Karpas-422 (cell line): ENCODE measurements at regions not wholly inside any gene's neighbourhood (a gene's known extent, or its start where the extent isn't known, plus 50 kb on each side); places are given as distances from the start of the nearest gene placed in this dataset.

Experiments used
- DNase-seq: peaks from one replicate; pipeline ENCODE4 v3.0.0-alpha.2; 2015
- H2AFZ ChIP-seq: fragments of 200-600 bp; sonication (generic); 2 replicates; pipeline ENCODE4 v1.6.1; 2014; ENCODE audit warnings: antibody characterized with exemption, low read length, mixed read lengths
- H3K27ac ChIP-seq: fragments of 200-600 bp; sonication (generic); 2 replicates; pipeline ENCODE4 v1.5.1; 2014; ENCODE audit warnings: mild to moderate bottlenecking, low read length, moderate library complexity
- H3K27me3 ChIP-seq: fragments of 200-600 bp; sonication (generic); 2 replicates; pipeline ENCODE4 v1.6.1; 2014; ENCODE audit warnings: low read length, mixed read lengths
- H3K36me3 ChIP-seq: fragments of 200-600 bp; sonication (generic); 2 replicates; pipeline ENCODE4 v1.6.1; 2014; ENCODE audit warnings: low read length, mixed read lengths; ENCODE audit not compliant: insufficient read depth
- H3K4me1 ChIP-seq: fragments of 200-600 bp; sonication (generic); 2 replicates; pipeline ENCODE4 v1.6.1; 2014; ENCODE audit warnings: mild to moderate bottlenecking, low read length, mixed read lengths
- H3K4me2 ChIP-seq: fragments of 200-600 bp; sonication (generic); 2 replicates; pipeline ENCODE4 v1.6.1; 2014; ENCODE audit warnings: low read length, low read depth, mild to moderate bottlenecking; ENCODE audit not compliant: poor library complexity, severe bottlenecking
- H3K4me3 ChIP-seq: fragments of 200-600 bp; sonication (generic); 2 replicates; pipeline ENCODE4 v1.5.1; 2014; ENCODE audit warnings: mild to moderate bottlenecking, antibody characterized with exemption, low read length, mixed read lengths
- H3K79me2 ChIP-seq: fragments of 200-600 bp; sonication (generic); 2 replicates; pipeline ENCODE4 v1.6.1; 2014; ENCODE audit warnings: mild to moderate bottlenecking, low read length, mixed read lengths
- H3K9ac ChIP-seq: fragments of 200-600 bp; sonication (generic); 2 replicates; pipeline ENCODE4 v1.6.0; 2014; ENCODE audit warnings: low read length
- H3K9me2 ChIP-seq: fragments of 200-600 bp; sonication (generic), shearing (Covaris generic); replicated peaks from 2 replicates; pipeline ENCODE4 v1.6.0; 2014; ENCODE audit warnings: mild to moderate bottlenecking, low read length, moderate library complexity; ENCODE audit not compliant: insufficient read depth
- H3K9me3 ChIP-seq: fragments of 300-700, 200-600 bp; sonication (generic); 2 replicates; pipeline ENCODE4 v1.6.1; 2014; ENCODE audit warnings: low read length, mixed read lengths
- H4K20me1 ChIP-seq: fragments of 200-600 bp; sonication (generic); 2 replicates; pipeline ENCODE4 v1.6.1; 2014; ENCODE audit warnings: mild to moderate bottlenecking, antibody characterized with exemption, low read length, low read depth; ENCODE audit not compliant: insufficient read depth

- H3K4me3 ChIP-seq, result no peak overlapping the region
- peaks cover 2% of the 10 kb centered on the region; the same call in 1 of the 2 replicates for H3K9me3 ChIP-seq
- no peak overlapping the region for H3K27ac ChIP-seq
- no peaks in the 10 kb centered on the region for H3K9me2 ChIP-seq
- no peaks in the 10 kb centered on the region for H4K20me1 ChIP-seq
- H3K9ac ChIP-seq, result no peak overlapping the region
- no peaks in the 10 kb centered on the region for H3K27me3 ChIP-seq
- H2AFZ ChIP-seq, result no peak overlapping the region
- H3K4me1 ChIP-seq, result no peaks in the 10 kb centered on the region
- no peak overlapping the region for H3K4me2 ChIP-seq
- H3K79me2 ChIP-seq, result no peaks in the 10 kb centered on the region
- no peaks in the 10 kb centered on the region for H3K36me3 ChIP-seq
- DNase-seq, result no peak
These were observed 475.9 kb downstream of the PDHA2 start for GRCh38 chr4:96315815-96316214.

- no peak for DNase-seq
- Histone ChIP-seq H3K27ac (no peak overlapping the region), H4K20me1 (no peaks in the 10 kb centered on the region), H3K4me3 (no peak overlapping the region), H3K36me3 (no peaks in the 10 kb centered on the region), H2AFZ (no peak overlapping the region), H3K9me2 (no peaks in the 10 kb centered on the region), H3K4me2 (no peak overlapping the region), H3K9ac (no peak overlapping the region), H3K9me3 (peaks cover 1% of the 10 kb centered on the region; the same call in 1 of the 2 replicates), H3K27me3 (no peaks in the 10 kb centered on the region), H3K79me2 (no peaks in the 10 kb centered on the region), H3K4me1 (no peaks in the 10 kb centered on the region)
These were observed 476.9 kb downstream of the PDHA2 start for GRCh38 chr4:96316776-96317175.

- H3K36me3 ChIP-seq, result no peaks in the 10 kb centered on the region
- H3K9me3 ChIP-seq, result peaks cover 7% of the 10 kb centered on the region
- H3K79me2 ChIP-seq, result no peaks in the 10 kb centered on the region
- H3K27me3 ChIP-seq, result no peaks in the 10 kb centered on the region
- H3K4me2 ChIP-seq, result no peak overlapping the region
- no peak for DNase-seq
- H2AFZ ChIP-seq, result no peak overlapping the region
- H3K4me3 ChIP-seq, result no peak overlapping the region
- no peak overlapping the region for H3K27ac ChIP-seq
- H4K20me1 ChIP-seq, result no peaks in the 10 kb centered on the region
- no peaks in the 10 kb centered on the region for H3K9me2 ChIP-seq
- H3K9ac ChIP-seq, result no peak overlapping the region
- H3K4me1 ChIP-seq, result no peaks in the 10 kb centered on the region
These were observed 478.0 kb downstream of the PDHA2 start for GRCh38 chr4:96317891-96318290.

GRCh38 chr4:96326846-96327245 lies 487.0 kb downstream of the PDHA2 start:
- no peak overlapping the region for H3K27ac ChIP-seq
- no peaks in the 10 kb centered on the region for H3K79me2 ChIP-seq

GRCh38 chr4:96342196-96342595 lies 502.3 kb downstream of the PDHA2 start:
- Histone ChIP-seq H3K79me2 (no peaks in the 10 kb centered on the region), H4K20me1 (no peaks in the 10 kb centered on the region), H3K9me2 (no peaks in the 10 kb centered on the region), H3K27ac (no peak overlapping the region), H3K9ac (no peak overlapping the region), H2AFZ (no peak overlapping the region), H3K36me3 (no peaks in the 10 kb centered on the region), H3K4me1 (no peaks in the 10 kb centered on the region), H3K4me3 (no peak overlapping the region), H3K4me2 (no peak overlapping the region), H3K27me3 (no peaks in the 10 kb centered on the region), H3K9me3 (peaks cover 15% of the 10 kb centered on the region)
- no peak for DNase-seq

More at GRCh38 chr4:96326846-96327245, 487.0 kb downstream of the PDHA2 start:
- Histone ChIP-seq H3K4me1 (no peaks in the 10 kb centered on the region), H3K36me3 (no peaks in the 10 kb centered on the region), H3K9me3 (peaks cover 28% of the 10 kb centered on the region), H3K4me2 (no peak overlapping the region), H3K4me3 (no peak overlapping the region), H3K27me3 (no peaks in the 10 kb centered on the region), H3K9me2 (no peaks in the 10 kb centered on the region), H3K9ac (no peak overlapping the region), H2AFZ (no peak overlapping the region), H4K20me1 (no peaks in the 10 kb centered on the region)
- no peak for DNase-seq

- H3K27ac ChIP-seq, result no peak overlapping the region
- H4K20me1 ChIP-seq, result no peaks in the 10 kb centered on the region
- H3K79me2 ChIP-seq, result no peaks in the 10 kb centered on the region
- no peak overlapping the region for H3K9ac ChIP-seq
- no peak overlapping the region for H2AFZ ChIP-seq
- no peaks in the 10 kb centered on the region for H3K36me3 ChIP-seq
- no peak overlapping the region for H3K4me3 ChIP-seq
- no peak for DNase-seq
- no peak overlapping the region for H3K4me2 ChIP-seq
- H3K9me2 ChIP-seq, result no peaks in the 10 kb centered on the region
- peaks cover 16% of the 10 kb centered on the region for H3K9me3 ChIP-seq
- H3K4me1 ChIP-seq, result no peaks in the 10 kb centered on the region
- no peaks in the 10 kb centered on the region for H3K27me3 ChIP-seq
These were observed 503.0 kb downstream of the PDHA2 start for GRCh38 chr4:96342790-96343455.

- H3K9ac ChIP-seq, result no peak overlapping the region
- H4K20me1 ChIP-seq, result no peaks in the 10 kb centered on the region
- H3K36me3 ChIP-seq, result no peaks in the 10 kb centered on the region
- no peaks in the 10 kb centered on the region for H3K27me3 ChIP-seq
- peaks cover 20% of the 10 kb centered on the region for H3K9me3 ChIP-seq
- no peak overlapping the region for H3K27ac ChIP-seq
- H3K4me3 ChIP-seq, result no peak overlapping the region
- H3K4me1 ChIP-seq, result no peaks in the 10 kb centered on the region
- H3K4me2 ChIP-seq, result no peak overlapping the region
- H3K9me2 ChIP-seq, result no peaks in the 10 kb centered on the region
- no peaks in the 10 kb centered on the region for H3K79me2 ChIP-seq
- DNase-seq, result no peak
- H2AFZ ChIP-seq, result no peak overlapping the region
These were observed 503.9 kb downstream of the PDHA2 start for GRCh38 chr4:96343836-96344235.

GRCh38 chr4:96347582-96347981 lies 507.7 kb downstream of the PDHA2 start:
- Histone ChIP-seq H4K20me1 (no peaks in the 10 kb centered on the region), H3K36me3 (no peaks in the 10 kb centered on the region), H3K27ac (no peak overlapping the region), H3K4me2 (no peak overlapping the region), H3K9me3 (peaks cover 17% of the 10 kb centered on the region), H3K9me2 (no peaks in the 10 kb centered on the region; the same call in 1 of the 2 replicates), H3K9ac (no peak overlapping the region), H3K27me3 (no peaks in the 10 kb centered on the region), H3K79me2 (no peaks in the 10 kb centered on the region), H3K4me1 (no peaks in the 10 kb centered on the region), H2AFZ (no peak overlapping the region), H3K4me3 (no peak overlapping the region)
- no peak for DNase-seq
